Loucy (cell line): ENCODE measurements at regions not wholly inside any gene's neighbourhood (a gene's known extent, or its start where the extent isn't known, plus 50 kb on each side); places are given as distances from the start of the nearest gene placed in this dataset.

Experiments used
- H2AFZ ChIP-seq: fragments of 200-600 bp; sonication (generic); 2 replicates; pipeline ENCODE4 v1.6.0; 2016; ENCODE audit warnings: antibody characterized with exemption, mild to moderate bottlenecking, low read length, moderate library complexity
- H3F3A ChIP-seq: fragments of 200-600 bp; 2 replicates; pipeline ENCODE4 v1.6.0; 2016; ENCODE audit warnings: antibody characterized with exemption, low read depth, mild to moderate bottlenecking
- H3K27me3 ChIP-seq: fragments of 200-600 bp; sonication (generic); 2 replicates; pipeline ENCODE4 v1.6.1; 2014; ENCODE audit warnings: low read length, mild to moderate bottlenecking; ENCODE audit not compliant: insufficient read depth, poor library complexity, severe bottlenecking
- H3K36me3 ChIP-seq: fragments of 200-600 bp; sonication (generic); 2 replicates; pipeline ENCODE4 v1.6.1; 2016; ENCODE audit warnings: low read length; ENCODE audit not compliant: insufficient read depth
- H3K4me1 ChIP-seq: fragments of 200-600 bp; sonication (generic); 2 replicates; pipeline ENCODE4 v1.5.1; 2014; ENCODE audit warnings: low read length, mild to moderate bottlenecking; ENCODE audit not compliant: insufficient read depth, poor library complexity, severe bottlenecking
- H3K4me2 ChIP-seq: fragments of 200-600 bp; sonication (generic); 2 replicates; pipeline ENCODE4 v1.6.0; 2014; ENCODE audit warnings: antibody characterized with exemption, low read length, low read depth, mild to moderate bottlenecking; ENCODE audit not compliant: poor library complexity, severe bottlenecking
- H3K4me3 ChIP-seq: fragments of 200-600 bp; sonication (generic); 2 replicates; pipeline ENCODE4 v1.5.1; 2014; ENCODE audit warnings: low read length, mild to moderate bottlenecking, mixed read lengths; ENCODE audit not compliant: poor library complexity, severe bottlenecking
- H3K79me2 ChIP-seq: fragments of 200-600 bp; sonication (generic); 2 replicates; pipeline ENCODE4 v1.6.1; 2014; ENCODE audit warnings: low read length; ENCODE audit not compliant: insufficient read depth
- H3K9ac ChIP-seq: fragments of 200-600 bp; sonication (generic); 2 replicates; pipeline ENCODE4 v1.6.0; 2014; ENCODE audit warnings: mild to moderate bottlenecking, low read depth, low read length, moderate library complexity; ENCODE audit not compliant: poor library complexity, severe bottlenecking
- H3K9me2 ChIP-seq: fragments of 200-600 bp; sonication (generic); replicated peaks from 2 replicates; pipeline ENCODE4 v1.6.1; 2016; ENCODE audit warnings: low read depth, low read length, mixed read lengths
- H3K9me3 ChIP-seq: fragments of 200-600 bp; sonication (generic); 2 replicates; pipeline ENCODE4 v1.6.1; 2014; ENCODE audit warnings: mild to moderate bottlenecking, antibody characterized with exemption, low read length, low read depth; ENCODE audit not compliant: insufficient read depth
- H4K20me1 ChIP-seq: fragments of 200-600 bp; sonication (generic); 2 replicates; pipeline ENCODE4 v1.6.0; 2014; ENCODE audit warnings: antibody characterized with exemption, low read length, mild to moderate bottlenecking; ENCODE audit not compliant: insufficient read depth, poor library complexity, severe bottlenecking
- CTCF ChIP-seq: fragments of 200-600 bp; sonication (generic); conservative IDR thresholded peaks from 2 replicates; pipeline ENCODE4 v1.5.1; 2014; ENCODE audit warnings: mild to moderate bottlenecking, antibody characterized with exemption, low read length
- EZH2phosphoT487 ChIP-seq: fragments of 200-600 bp; IDR thresholded peaks from 2 replicates; pipeline ENCODE4 v1.6.1; 2018; ENCODE audit warnings: antibody characterized with exemption, mild to moderate bottlenecking, moderate library complexity, borderline replicate concordance

GRCh38 chr5:167284222-167284890 is 1007.1 kb upstream of the WWC1 start:
- Histone ChIP-seq H4K20me1 (no peaks in the 10 kb centered on the region), H3K9me3 (no peaks in the 10 kb centered on the region), H2AFZ (no peak overlapping the region), H3K79me2 (no peaks in the 10 kb centered on the region), H3K36me3 (no peaks in the 10 kb centered on the region), H3K4me2 (no peak overlapping the region), H3K27me3 (no peaks in the 10 kb centered on the region), H3K4me3 (no peak overlapping the region), H3K9me2 (no peaks in the 10 kb centered on the region), H3F3A (no peaks in the 10 kb centered on the region), H3K4me1 (no peaks in the 10 kb centered on the region), H3K9ac (no peak overlapping the region)
- TF ChIP-seq EZH2phosphoT487 (no peak), CTCF (no peak)

GRCh38 chr5:167285591-167285990 is 1005.9 kb upstream of the WWC1 start:
- no peak overlapping the region for H2AFZ ChIP-seq
- no peak overlapping the region for H3K4me2 ChIP-seq
- H3K27me3 ChIP-seq = no peaks in the 10 kb centered on the region
- H3F3A ChIP-seq = no peaks in the 10 kb centered on the region
- no peaks in the 10 kb centered on the region for H3K4me1 ChIP-seq
- no peak overlapping the region for H3K9ac ChIP-seq
- H3K9me3 ChIP-seq = no peaks in the 10 kb centered on the region
- no peaks in the 10 kb centered on the region for H3K79me2 ChIP-seq
- no peaks in the 10 kb centered on the region for H4K20me1 ChIP-seq
- no peaks in the 10 kb centered on the region for H3K36me3 ChIP-seq
- no peaks in the 10 kb centered on the region for H3K9me2 ChIP-seq
- no peak overlapping the region for H3K4me3 ChIP-seq
- TF ChIP-seq EZH2phosphoT487 (no peak), CTCF (no peak)

GRCh38 chr5:167286891-167287290 is 1004.6 kb upstream of the WWC1 start:
- no peak overlapping the region for H3K4me3 ChIP-seq
- no peak overlapping the region for H3K4me2 ChIP-seq
- TF ChIP-seq EZH2phosphoT487 (no peak), CTCF (no peak)

More at GRCh38 chr5:167286891-167287290, 1004.6 kb upstream of the WWC1 start:
- Histone ChIP-seq H3K9ac (no peak overlapping the region), H3K4me1 (no peaks in the 10 kb centered on the region), H2AFZ (no peak overlapping the region), H3K36me3 (no peaks in the 10 kb centered on the region), H3K9me3 (no peaks in the 10 kb centered on the region), H4K20me1 (no peaks in the 10 kb centered on the region), H3K79me2 (no peaks in the 10 kb centered on the region), H3K27me3 (no peaks in the 10 kb centered on the region), H3K9me2 (no peaks in the 10 kb centered on the region), H3F3A (no peaks in the 10 kb centered on the region)
